ENCODE measurements at regions not wholly inside any gene's neighbourhood (a gene's known extent, or its start where the extent isn't known, plus 50 kb on each side); places are given as distances from the start of the nearest gene placed in this dataset.

DNA sequence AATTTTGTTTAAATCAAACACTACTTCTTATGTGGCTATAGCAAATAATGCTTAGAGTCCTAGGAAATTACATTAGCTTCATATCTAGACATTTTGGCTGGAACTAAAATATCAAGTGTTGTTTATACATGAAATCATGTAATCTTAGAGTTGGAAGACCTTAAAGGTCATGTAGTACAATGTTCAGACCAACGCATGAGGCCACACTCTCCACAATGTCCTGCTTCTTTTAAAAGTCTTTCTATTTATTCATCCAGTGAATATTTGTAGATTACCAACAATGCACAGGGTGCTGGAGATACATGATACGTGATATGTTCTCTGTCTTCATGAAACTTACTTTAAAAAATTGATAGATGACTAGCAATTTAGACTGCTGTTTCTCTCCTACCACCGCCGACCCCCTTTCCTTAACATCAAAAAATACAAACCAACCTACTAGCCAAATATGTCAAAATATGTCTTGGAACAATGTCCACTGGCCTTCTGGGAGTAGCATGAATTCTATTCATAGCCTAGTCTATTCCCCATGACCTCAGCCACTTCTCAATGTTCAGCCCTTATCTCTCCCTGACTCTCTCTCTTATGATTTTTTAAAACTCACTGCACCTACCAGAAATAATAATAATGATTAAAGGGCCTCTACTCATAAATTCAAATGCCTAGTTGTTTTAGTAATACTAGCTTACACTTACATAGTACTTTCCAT is 59.5 kb upstream of the CAV2 start (continued):
- TF ChIP-seq, protein P1, sequence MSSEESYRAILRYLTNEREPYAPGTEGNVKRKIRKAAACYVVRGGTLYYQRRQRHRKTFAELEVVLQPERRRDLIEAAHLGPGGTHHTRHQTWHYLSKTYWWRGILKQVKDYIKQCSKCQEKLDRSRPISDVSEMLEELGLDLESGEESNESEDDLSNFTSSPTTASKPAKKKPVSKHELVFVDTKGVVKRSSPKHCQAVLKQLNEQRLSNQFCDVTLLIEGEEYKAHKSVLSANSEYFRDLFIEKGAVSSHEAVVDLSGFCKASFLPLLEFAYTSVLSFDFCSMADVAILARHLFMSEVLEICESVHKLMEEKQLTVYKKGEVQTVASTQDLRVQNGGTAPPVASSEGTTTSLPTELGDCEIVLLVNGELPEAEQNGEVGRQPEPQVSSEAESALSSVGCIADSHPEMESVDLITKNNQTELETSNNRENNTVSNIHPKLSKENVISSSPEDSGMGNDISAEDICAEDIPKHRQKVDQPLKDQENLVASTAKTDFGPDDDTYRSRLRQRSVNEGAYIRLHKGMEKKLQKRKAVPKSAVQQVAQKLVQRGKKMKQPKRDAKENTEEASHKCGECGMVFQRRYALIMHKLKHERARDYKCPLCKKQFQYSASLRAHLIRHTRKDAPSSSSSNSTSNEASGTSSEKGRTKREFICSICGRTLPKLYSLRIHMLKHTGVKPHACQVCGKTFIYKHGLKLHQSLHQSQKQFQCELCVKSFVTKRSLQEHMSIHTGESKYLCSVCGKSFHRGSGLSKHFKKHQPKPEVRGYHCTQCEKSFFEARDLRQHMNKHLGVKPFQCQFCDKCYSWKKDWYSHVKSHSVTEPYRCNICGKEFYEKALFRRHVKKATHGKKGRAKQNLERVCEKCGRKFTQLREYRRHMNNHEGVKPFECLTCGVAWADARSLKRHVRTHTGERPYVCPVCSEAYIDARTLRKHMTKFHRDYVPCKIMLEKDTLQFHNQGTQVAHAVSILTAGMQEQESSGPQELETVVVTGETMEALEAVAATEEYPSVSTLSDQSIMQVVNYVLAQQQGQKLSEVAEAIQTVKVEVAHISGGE (CRISPR knock-in tag; IDR thresholded peaks at IDR 0.05), result no peak
- no peak for TF ChIP-seq EED (IDR thresholded peaks at IDR 0.05; ENCODE audit: low read depth)
- no peak for TF ChIP-seq SUPT20H (IDR thresholded peaks at IDR 0.05; ENCODE audit: borderline replicate concordance, control insufficient read depth, low read depth, low read length)
- TF ChIP-seq KAT2A (conservative IDR thresholded peaks at IDR 0.05; ENCODE audit: control insufficient read depth, low read depth, low read length), result no peak
- no peak for TF ChIP-seq SPI1 (IDR thresholded peaks at IDR 0.05; ENCODE audit: borderline replicate concordance, insufficient read depth, low read depth, low read length)
- no peak for TF ChIP-seq SP1 (IDR thresholded peaks at IDR 0.05; ENCODE audit: low read depth, low read length)
- TF ChIP-seq CREB1 (IDR thresholded peaks at IDR 0.05; ENCODE audit: low read depth), result no peak
- TF ChIP-seq FOXM1 (IDR thresholded peaks at IDR 0.05; ENCODE audit: low read depth, low read length), result no peak
- TF ChIP-seq ATF7 (IDR thresholded peaks at IDR 0.05; ENCODE audit: low read depth), result no peak
- TF ChIP-seq, protein P2, sequence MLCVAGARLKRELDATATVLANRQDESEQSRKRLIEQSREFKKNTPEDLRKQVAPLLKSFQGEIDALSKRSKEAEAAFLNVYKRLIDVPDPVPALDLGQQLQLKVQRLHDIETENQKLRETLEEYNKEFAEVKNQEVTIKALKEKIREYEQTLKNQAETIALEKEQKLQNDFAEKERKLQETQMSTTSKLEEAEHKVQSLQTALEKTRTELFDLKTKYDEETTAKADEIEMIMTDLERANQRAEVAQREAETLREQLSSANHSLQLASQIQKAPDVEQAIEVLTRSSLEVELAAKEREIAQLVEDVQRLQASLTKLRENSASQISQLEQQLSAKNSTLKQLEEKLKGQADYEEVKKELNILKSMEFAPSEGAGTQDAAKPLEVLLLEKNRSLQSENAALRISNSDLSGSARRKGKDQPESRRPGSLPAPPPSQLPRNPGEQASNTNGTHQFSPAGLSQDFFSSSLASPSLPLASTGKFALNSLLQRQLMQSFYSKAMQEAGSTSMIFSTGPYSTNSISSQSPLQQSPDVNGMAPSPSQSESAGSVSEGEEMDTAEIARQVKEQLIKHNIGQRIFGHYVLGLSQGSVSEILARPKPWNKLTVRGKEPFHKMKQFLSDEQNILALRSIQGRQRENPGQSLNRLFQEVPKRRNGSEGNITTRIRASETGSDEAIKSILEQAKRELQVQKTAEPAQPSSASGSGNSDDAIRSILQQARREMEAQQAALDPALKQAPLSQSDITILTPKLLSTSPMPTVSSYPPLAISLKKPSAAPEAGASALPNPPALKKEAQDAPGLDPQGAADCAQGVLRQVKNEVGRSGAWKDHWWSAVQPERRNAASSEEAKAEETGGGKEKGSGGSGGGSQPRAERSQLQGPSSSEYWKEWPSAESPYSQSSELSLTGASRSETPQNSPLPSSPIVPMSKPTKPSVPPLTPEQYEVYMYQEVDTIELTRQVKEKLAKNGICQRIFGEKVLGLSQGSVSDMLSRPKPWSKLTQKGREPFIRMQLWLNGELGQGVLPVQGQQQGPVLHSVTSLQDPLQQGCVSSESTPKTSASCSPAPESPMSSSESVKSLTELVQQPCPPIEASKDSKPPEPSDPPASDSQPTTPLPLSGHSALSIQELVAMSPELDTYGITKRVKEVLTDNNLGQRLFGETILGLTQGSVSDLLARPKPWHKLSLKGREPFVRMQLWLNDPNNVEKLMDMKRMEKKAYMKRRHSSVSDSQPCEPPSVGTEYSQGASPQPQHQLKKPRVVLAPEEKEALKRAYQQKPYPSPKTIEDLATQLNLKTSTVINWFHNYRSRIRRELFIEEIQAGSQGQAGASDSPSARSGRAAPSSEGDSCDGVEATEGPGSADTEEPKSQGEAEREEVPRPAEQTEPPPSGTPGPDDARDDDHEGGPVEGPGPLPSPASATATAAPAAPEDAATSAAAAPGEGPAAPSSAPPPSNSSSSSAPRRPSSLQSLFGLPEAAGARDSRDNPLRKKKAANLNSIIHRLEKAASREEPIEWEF (IDR thresholded peaks at IDR 0.05; ENCODE audit: insufficient replicate concordance, low read depth, low read length), result no peak
- TF ChIP-seq, protein P3, sequence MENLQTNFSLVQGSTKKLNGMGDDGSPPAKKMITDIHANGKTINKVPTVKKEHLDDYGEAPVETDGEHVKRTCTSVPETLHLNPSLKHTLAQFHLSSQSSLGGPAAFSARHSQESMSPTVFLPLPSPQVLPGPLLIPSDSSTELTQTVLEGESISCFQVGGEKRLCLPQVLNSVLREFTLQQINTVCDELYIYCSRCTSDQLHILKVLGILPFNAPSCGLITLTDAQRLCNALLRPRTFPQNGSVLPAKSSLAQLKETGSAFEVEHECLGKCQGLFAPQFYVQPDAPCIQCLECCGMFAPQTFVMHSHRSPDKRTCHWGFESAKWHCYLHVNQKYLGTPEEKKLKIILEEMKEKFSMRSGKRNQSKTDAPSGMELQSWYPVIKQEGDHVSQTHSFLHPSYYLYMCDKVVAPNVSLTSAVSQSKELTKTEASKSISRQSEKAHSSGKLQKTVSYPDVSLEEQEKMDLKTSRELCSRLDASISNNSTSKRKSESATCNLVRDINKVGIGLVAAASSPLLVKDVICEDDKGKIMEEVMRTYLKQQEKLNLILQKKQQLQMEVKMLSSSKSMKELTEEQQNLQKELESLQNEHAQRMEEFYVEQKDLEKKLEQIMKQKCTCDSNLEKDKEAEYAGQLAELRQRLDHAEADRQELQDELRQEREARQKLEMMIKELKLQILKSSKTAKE (IDR thresholded peaks at IDR 0.05; ENCODE audit: low read depth, poor library complexity, severe bottlenecking), result no peak
- TF ChIP-seq, protein P4, sequence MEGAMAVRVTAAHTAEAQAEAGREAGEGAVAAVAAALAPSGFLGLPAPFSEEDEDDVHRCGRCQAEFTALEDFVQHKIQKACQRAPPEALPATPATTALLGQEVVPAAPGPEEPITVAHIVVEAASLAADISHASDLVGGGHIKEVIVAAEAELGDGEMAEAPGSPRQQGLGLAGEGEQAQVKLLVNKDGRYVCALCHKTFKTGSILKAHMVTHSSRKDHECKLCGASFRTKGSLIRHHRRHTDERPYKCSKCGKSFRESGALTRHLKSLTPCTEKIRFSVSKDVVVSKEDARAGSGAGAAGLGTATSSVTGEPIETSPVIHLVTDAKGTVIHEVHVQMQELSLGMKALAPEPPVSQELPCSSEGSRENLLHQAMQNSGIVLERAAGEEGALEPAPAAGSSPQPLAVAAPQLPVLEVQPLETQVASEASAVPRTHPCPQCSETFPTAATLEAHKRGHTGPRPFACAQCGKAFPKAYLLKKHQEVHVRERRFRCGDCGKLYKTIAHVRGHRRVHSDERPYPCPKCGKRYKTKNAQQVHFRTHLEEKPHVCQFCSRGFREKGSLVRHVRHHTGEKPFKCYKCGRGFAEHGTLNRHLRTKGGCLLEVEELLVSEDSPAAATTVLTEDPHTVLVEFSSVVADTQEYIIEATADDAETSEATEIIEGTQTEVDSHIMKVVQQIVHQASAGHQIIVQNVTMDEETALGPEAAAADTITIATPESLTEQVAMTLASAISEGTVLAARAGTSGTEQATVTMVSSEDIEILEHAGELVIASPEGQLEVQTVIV (IDR thresholded peaks at IDR 0.05; ENCODE audit: borderline replicate concordance, partially characterized antibody), result no peak
